Activated naive CD4-positive, alpha-beta T cell treated with anti-CD3 and anti-CD28 coated beads for 36 hours (primary cell): ENCODE measurements at regions not wholly inside any gene's neighbourhood (a gene's known extent, or its start where the extent isn't known, plus 50 kb on each side); places are given as distances from the start of the nearest gene placed in this dataset.

ENCODE experiments used
- CTCF ChIA-PET: fragments of 350-600 bp; sonication (Branson Sonifier 250); formaldehyde crosslinking; loops from one replicate; lab custom pipeline; 2021; ENCODE audit warnings: antibody characterized with exemption; lab: Charles Lee
- DNase-seq: peaks from one replicate; pipeline ENCODE4 v3.0.0-alpha.2; 2020
- H3K27ac Mint-ChIP-seq: one replicate; pipeline ENCODE4 v1.8.0; 2021; ENCODE audit warnings: mild to moderate bottlenecking, mixed read lengths
- H3K27me3 Mint-ChIP-seq: one replicate; pipeline ENCODE4 v1.8.0; 2021; ENCODE audit warnings: low read depth, mixed read lengths
- H3K36me3 Mint-ChIP-seq: one replicate; pipeline ENCODE4 v1.8.0; 2021; ENCODE audit warnings: low read depth, mixed read lengths
- H3K4me1 Mint-ChIP-seq: one replicate; pipeline ENCODE4 v1.8.0; 2021; ENCODE audit warnings: low read depth, mixed read lengths
- H3K4me3 Mint-ChIP-seq: one replicate; pipeline ENCODE4 v1.8.0; 2021; ENCODE audit warnings: mild to moderate bottlenecking, moderate library complexity, mixed read lengths
- H3K9me3 Mint-ChIP-seq: one replicate; pipeline ENCODE4 v1.8.0; 2021; ENCODE audit warnings: mixed read lengths
- intact Hi-C: fragments of 100-400 bp; cut with micrococcal nuclease; formaldehyde crosslinking; loops from one replicate; pipeline ENCODE4 v1.15.1; 2023

DNA sequence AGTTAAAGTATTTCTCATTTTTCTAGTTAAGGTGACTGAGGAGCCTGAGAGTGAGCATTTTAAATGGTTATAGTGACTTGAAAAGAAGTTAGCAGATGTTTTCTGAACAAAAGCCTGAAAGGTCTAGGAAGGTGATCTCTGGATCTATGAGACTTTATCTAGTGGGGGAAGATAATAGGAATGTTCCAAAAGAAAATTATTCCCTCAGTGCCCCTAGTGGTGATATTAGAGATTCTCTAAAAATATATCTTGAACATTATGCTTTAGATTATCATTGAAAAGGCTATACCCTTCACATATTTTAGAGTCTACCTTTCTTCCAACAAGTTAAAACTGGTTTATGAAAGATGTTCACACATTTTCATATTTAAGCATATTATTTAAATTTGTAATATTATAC is 69.0 kb upstream of the SPANXN1 start:
- intact Hi-C loops: no loop called here

DNA sequence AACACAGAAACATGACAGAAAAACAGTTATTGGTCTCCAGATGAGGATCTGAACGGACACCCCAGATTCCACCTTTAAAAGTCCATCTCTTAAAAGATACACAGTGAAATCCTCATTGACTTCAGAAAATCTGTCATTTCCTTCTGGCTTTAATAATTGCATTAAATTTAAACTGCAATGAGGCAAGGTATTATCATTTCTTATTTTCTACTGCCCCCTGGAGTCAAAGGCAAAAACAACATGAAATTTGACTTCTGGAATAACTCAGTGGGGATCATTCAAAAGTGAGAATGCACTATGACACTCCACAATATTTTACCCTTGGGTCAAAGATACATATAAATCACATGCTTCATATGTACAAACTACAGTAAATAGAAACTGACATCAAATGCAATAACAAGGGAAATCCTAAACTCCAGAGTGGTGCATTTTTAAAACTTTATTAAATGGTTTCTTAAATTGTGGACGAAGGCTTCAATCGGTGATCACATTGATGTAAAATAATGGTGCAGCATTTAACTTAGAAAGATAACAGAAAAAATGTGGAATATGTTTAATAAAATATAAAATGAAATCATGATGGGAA is 56.4 kb upstream of the SPANXN1 start:
- Mint-ChIP-seq H3K9me3 (peaks cover 4% of the 10 kb centered on the region), H3K4me3 (no peak overlapping the region), H3K27me3 (no peaks in the 10 kb centered on the region), H3K36me3 (no peaks in the 10 kb centered on the region), H3K4me1 (no peaks in the 10 kb centered on the region), H3K27ac (no peak overlapping the region)
- CTCF ChIA-PET: interaction anchor here (1.0 kb wide), 1 partner anchor 86 kb away, joined by 3 read pairs; no protein-coding TSS in a partner anchor
- intact Hi-C loops: no loop called here
- no peak for DNase-seq

More for the DNA sequence above, 69.0 kb upstream of the SPANXN1 start:
- no peak overlapping the region for H3K27ac Mint-ChIP-seq
- no peaks in the 10 kb centered on the region for H3K4me1 Mint-ChIP-seq
- CTCF ChIA-PET: no interaction called here
- DNase-seq: no peak
- no peaks in the 10 kb centered on the region for H3K27me3 Mint-ChIP-seq
- no peaks in the 10 kb centered on the region for H3K36me3 Mint-ChIP-seq
- no peak overlapping the region for H3K4me3 Mint-ChIP-seq
- H3K9me3 Mint-ChIP-seq: peaks cover 1% of the 10 kb centered on the region
